GM23248 (cell line): ENCODE measurements at regions not wholly inside any gene's neighbourhood (a gene's known extent, or its start where the extent isn't known, plus 50 kb on each side); places are given as distances from the start of the nearest gene placed in this dataset.

Experiments used
- EZH2 ChIP-seq: fragments of 200-600 bp; sonication (generic); IDR thresholded peaks from 2 replicates; pipeline ENCODE4 v1.6.1; 2018; ENCODE audit warnings: antibody characterized with exemption, mild to moderate bottlenecking; ENCODE audit not compliant: insufficient read depth, poor library complexity, severe bottlenecking
- EZH2phosphoT487 ChIP-seq: fragments of 200-600 bp; sonication (generic); IDR thresholded peaks from 2 replicates; pipeline ENCODE4 v1.6.1; 2018; ENCODE audit warnings: antibody characterized with exemption, moderate library complexity, mild to moderate bottlenecking, low read depth; ENCODE audit not compliant: insufficient read depth

DNA sequence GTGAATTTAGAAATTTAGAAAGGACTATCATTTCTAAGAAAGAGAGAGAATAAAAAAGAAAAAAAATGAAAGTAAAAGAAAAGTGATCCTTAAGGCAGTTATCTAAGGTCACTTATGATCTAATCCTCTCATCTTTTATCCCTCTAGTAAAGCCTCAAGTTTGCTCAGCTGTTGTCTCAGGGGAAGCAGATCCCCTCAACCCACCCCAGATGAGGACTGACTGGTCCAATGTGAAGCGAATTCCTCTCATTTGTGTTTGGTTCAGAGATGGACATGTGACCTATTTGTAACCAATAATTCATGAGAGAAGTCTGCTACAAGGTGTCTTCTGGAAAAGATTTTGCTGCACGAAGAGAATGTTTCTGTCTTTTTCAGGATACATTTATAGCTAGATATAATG is 1591.3 kb downstream of the ADGRL3 start:
- no peak for TF ChIP-seq EZH2
- no peak for TF ChIP-seq EZH2phosphoT487
